GM12872 (cell line): ENCODE measurements at regions not wholly inside any gene's neighbourhood (a gene's known extent, or its start where the extent isn't known, plus 50 kb on each side); places are given as distances from the start of the nearest gene placed in this dataset.

Experiments used
- CTCF ChIP-seq: IDR thresholded peaks from 3 replicates; pipeline ENCODE4 v1.5.1; 2011; ENCODE audit warnings: low read depth, mild to moderate bottlenecking, low read length, moderate library complexity; ENCODE audit not compliant: insufficient read depth

- no peak for TF ChIP-seq CTCF
Measured at GRCh38 chr17:68750208-68750562, 149.0 kb upstream of the FAM20A start.

- no peak for TF ChIP-seq CTCF
Measured at GRCh38 chr17:68749349-68750207, 148.4 kb upstream of the FAM20A start.

- TF ChIP-seq CTCF: no peak
Measured at GRCh38 chr17:68748381-68748780, 147.2 kb upstream of the FAM20A start.

GRCh38 chr17:68740555-68741447 is 139.6 kb upstream of the FAM20A start:
- TF ChIP-seq CTCF: peak; percentile 57; the same call in 2 of the 3 replicates

GRCh38 chr17:68737761-68738443 is 136.7 kb upstream of the FAM20A start:
- no peak for TF ChIP-seq CTCF

- no peak for TF ChIP-seq CTCF
Measured at GRCh38 chr17:68734931-68735330, 133.8 kb upstream of the FAM20A start.
